Kidney tubule cell (primary cell): ENCODE measurements at regions not wholly inside any gene's neighbourhood (a gene's known extent, or its start where the extent isn't known, plus 50 kb on each side); places are given as distances from the start of the nearest gene placed in this dataset.

Source experiments
- DNase-seq: peaks from one replicate; pipeline ENCODE4 v3.0.0-alpha.2; 2018; ENCODE audit warnings: low spot score

GRCh38 chrX:13266641-13267345, 53.1 kb downstream of the ATXN3L start:
- DNase-seq: peak; percentile 11

- DNase-seq: no peak
These were observed 54.2 kb downstream of the ATXN3L start for GRCh38 chrX:13265549-13266132.

GRCh38 chrX:13265111-13265510, 54.7 kb downstream of the ATXN3L start:
- DNase-seq: peak; percentile 39

GRCh38 chrX:13263560-13264251, 56.1 kb downstream of the ATXN3L start:
- DNase-seq: peak; percentile 68

GRCh38 chrX:13261348-13261747, 58.5 kb downstream of the ATXN3L start:
- no peak for DNase-seq

GRCh38 chrX:13260598-13260997, 59.3 kb downstream of the ATXN3L start:
- DNase-seq: no peak

GRCh38 chrX:13258725-13259124, 61.1 kb downstream of the ATXN3L start:
- DNase-seq: no peak

- DNase-seq: no peak
These were observed 61.8 kb downstream of the ATXN3L start for GRCh38 chrX:13258052-13258444.

- no peak for DNase-seq
These were observed 62.4 kb downstream of the ATXN3L start for GRCh38 chrX:13257223-13258051.

- no peak for DNase-seq
These were observed 63.2 kb downstream of the ATXN3L start for GRCh38 chrX:13256603-13257002.

GRCh38 chrX:13254870-13255269, 65.0 kb downstream of the ATXN3L start:
- no peak for DNase-seq

GRCh38 chrX:13254076-13254785, 65.6 kb downstream of the ATXN3L start:
- peak; percentile 46 for DNase-seq

- DNase-seq: no peak
These were observed 66.6 kb downstream of the ATXN3L start for GRCh38 chrX:13253223-13253622.

- no peak for DNase-seq
These were observed 67.1 kb downstream of the ATXN3L start for GRCh38 chrX:13252726-13253125.

- DNase-seq: no peak
These were observed 68.8 kb downstream of the ATXN3L start for GRCh38 chrX:13250826-13251580.

GRCh38 chrX:13248867-13249486, 70.9 kb downstream of the ATXN3L start:
- no peak for DNase-seq

GRCh38 chrX:13239272-13239671, 80.6 kb downstream of the ATXN3L start:
- DNase-seq: no peak

- DNase-seq: peak; percentile 13
These were observed 83.9 kb downstream of the ATXN3L start for GRCh38 chrX:13235930-13236329.

GRCh38 chrX:13232484-13232883, 87.4 kb downstream of the ATXN3L start:
- no peak for DNase-seq

GRCh38 chrX:13226214-13226613, 93.6 kb downstream of the ATXN3L start:
- DNase-seq: no peak
